GM18507 (cell line): ENCODE measurements at regions not wholly inside any gene's neighbourhood (a gene's known extent, or its start where the extent isn't known, plus 50 kb on each side); places are given as distances from the start of the nearest gene placed in this dataset.
"Not testable (repeated sequence)": the region's sequence is repeated elsewhere in the genome, so short reads cannot be mapped to it uniquely, and the experiment has no call there.

Source experiments
- DNase-seq: peaks from one replicate; pipeline ENCODE4 v3.0.0; 2011; ENCODE audit warnings: low read depth; ENCODE audit not compliant: insufficient read length; ENCODE audit errors: extremely low spot score
- FAIRE-seq: peaks from 2 replicates; lab custom pipeline; 2011; peaks lifted over from hg19 to GRCh38; lab: Jason Lieb, UNC

GRCh38 chr6:140225701-140226436 is 851.4 kb upstream of the CITED2 start:
- FAIRE-seq: no peak
- no peak for DNase-seq

- FAIRE-seq: no peak
- no peak for DNase-seq
These were observed 842.8 kb upstream of the CITED2 start for GRCh38 chr6:140217283-140217682.

- no peak for FAIRE-seq
- DNase-seq: no peak
These were observed 835.3 kb upstream of the CITED2 start for GRCh38 chr6:140209775-140210174.

GRCh38 chr6:140208286-140208685 is 833.8 kb upstream of the CITED2 start:
- no peak for DNase-seq
- no peak for FAIRE-seq

- DNase-seq (no peak), FAIRE-seq (no peak)
These were observed 831.5 kb upstream of the CITED2 start for GRCh38 chr6:140205795-140206593.

GRCh38 chr6:140204154-140204553 is 829.7 kb upstream of the CITED2 start:
- no peak for FAIRE-seq

GRCh38 chr6:140203661-140204147 is 829.3 kb upstream of the CITED2 start:
- FAIRE-seq (no peak), DNase-seq (no peak)

More at GRCh38 chr6:140204154-140204553, 829.7 kb upstream of the CITED2 start:
- DNase-seq: no peak

- no peak for DNase-seq
- no peak for FAIRE-seq
These were observed 828.6 kb upstream of the CITED2 start for GRCh38 chr6:140202964-140203515.

- DNase-seq (no peak), FAIRE-seq (no peak)
These were observed 827.5 kb upstream of the CITED2 start for GRCh38 chr6:140201787-140202458.

- FAIRE-seq (no peak), DNase-seq (no peak)
These were observed 818.8 kb upstream of the CITED2 start for GRCh38 chr6:140193269-140193668.

GRCh38 chr6:140192018-140192417 is 817.6 kb upstream of the CITED2 start:
- no peak for FAIRE-seq
- no peak for DNase-seq

- not testable (repeated sequence) for DNase-seq, FAIRE-seq
These were observed 814.8 kb upstream of the CITED2 start for GRCh38 chr6:140189263-140189662.

GRCh38 chr6:140185991-140186390 is 811.5 kb upstream of the CITED2 start:
- FAIRE-seq (no peak), DNase-seq (no peak)

- FAIRE-seq: no peak
- no peak for DNase-seq
These were observed 809.4 kb upstream of the CITED2 start for GRCh38 chr6:140183881-140184280.

- no peak for FAIRE-seq
- DNase-seq: no peak
These were observed 808.4 kb upstream of the CITED2 start for GRCh38 chr6:140182821-140183220.

GRCh38 chr6:140181876-140182275 is 807.4 kb upstream of the CITED2 start:
- DNase-seq (no peak), FAIRE-seq (no peak)

- FAIRE-seq: no peak
- no peak for DNase-seq
These were observed 805.9 kb upstream of the CITED2 start for GRCh38 chr6:140180306-140180705.

GRCh38 chr6:140178935-140179334 is 804.5 kb upstream of the CITED2 start:
- no peak for FAIRE-seq
- no peak for DNase-seq

GRCh38 chr6:140178520-140178919 is 804.1 kb upstream of the CITED2 start:
- DNase-seq (no peak), FAIRE-seq (no peak)

- DNase-seq (no peak), FAIRE-seq (no peak)
These were observed 801.9 kb upstream of the CITED2 start for GRCh38 chr6:140176306-140176705.
